SK-N-SH (cell line): ENCODE measurements at regions not wholly inside any gene's neighbourhood (a gene's known extent, or its start where the extent isn't known, plus 50 kb on each side); places are given as distances from the start of the nearest gene placed in this dataset.

Experiments
- CTCF ChIA-PET: fragments of 300-600, 350-600 bp; formaldehyde crosslinking; extraction: SDS; loops from one replicate; lab custom pipeline; 2021; lab: Yijun Ruan, JAX
- POLR2A ChIA-PET: fragments of 350-600 bp; sonication (Branson Sonifier 250); formaldehyde crosslinking; extraction: SDS; loops from one replicate; lab custom pipeline; 2020; ENCODE audit warnings: antibody characterized with exemption, inconsistent platforms; lab: Yijun Ruan, JAX
- DNase-seq: peaks from one replicate; pipeline ENCODE4 v3.0.0; 2012
- H2AFZ ChIP-seq: fragments of 200-600 bp; sonication (generic); 2 replicates; pipeline ENCODE4 v1.8.1; 2016; ENCODE audit warnings: antibody characterized with exemption, mild to moderate bottlenecking, low read depth
- H3F3A ChIP-seq: fragments of 200-600 bp; sonication (generic); replicated peaks from 2 replicates; pipeline ENCODE3; 2016; ENCODE audit warnings: antibody characterized with exemption, mild to moderate bottlenecking; ENCODE audit not compliant: insufficient read depth
- H3K27ac ChIP-seq, 2 experiments: fragments of 200-500 bp in 1 of 2; fragments of 200-600 bp in 1 of 2; sonication (Bioruptor generic) in 1 of 2; sonication (generic), shearing (Covaris generic) in 1 of 2; 2 replicates each; pipeline versions ENCODE4 v1.5.1 to v1.6.1; 2014 to 2016; ENCODE audit warnings: low read depth in 2 of 2, inconsistent platforms in 1 of 2, low read length in 1 of 2, mild to moderate bottlenecking in 1 of 2, mixed read lengths in 1 of 2
- H3K27me3 ChIP-seq: fragments of 200-600 bp; sonication (generic), shearing (Covaris generic); 2 replicates; pipeline ENCODE4 v1.6.1; 2016; ENCODE audit warnings: mixed run types; ENCODE audit not compliant: insufficient read depth
- H3K36me3 ChIP-seq, 2 experiments: fragments of 200-500 bp in 1 of 2; fragments of 200-600 bp in 1 of 2; sonication (Bioruptor generic) in 1 of 2; sonication (generic) in 1 of 2; replicated peaks in 1 of 2; 2 replicates each; pipeline versions ENCODE3 to v1.5.1; 2014 to 2016; ENCODE audit warnings: low read length in 1 of 2, mild to moderate bottlenecking in 1 of 2; ENCODE audit not compliant: insufficient read depth in 2 of 2, control insufficient read depth in 1 of 2
- H3K4me1 ChIP-seq, 2 experiments: fragments of 200-500 bp in 1 of 2; fragments of 200-600 bp in 1 of 2; sonication (Bioruptor generic) in 1 of 2; sonication (generic), shearing (Covaris generic) in 1 of 2; 2 replicates each; pipeline versions ENCODE4 v1.5.1 to v1.6.1; 2014 to 2016; ENCODE audit warnings: low read depth in 1 of 2, low read length in 1 of 2, mixed run types in 1 of 2; ENCODE audit not compliant: insufficient read depth in 2 of 2, control insufficient read depth in 1 of 2
- H3K4me2 ChIP-seq: fragments of 200-600 bp; sonication (generic), shearing (Covaris generic); 2 replicates; pipeline ENCODE4 v1.6.1; 2017; ENCODE audit warnings: mixed run types
- H3K4me3 ChIP-seq, 2 experiments: fragments of 200-500 bp in 1 of 2; fragments of 200-600 bp in 1 of 2; sonication (Bioruptor generic) in 1 of 2; sonication (generic), shearing (Covaris generic) in 1 of 2; 2 replicates each; pipeline versions ENCODE4 v1.5.1 to v1.8.1; 2014 to 2016; ENCODE audit warnings: low read depth in 2 of 2, inconsistent platforms in 1 of 2, low read length in 1 of 2, mild to moderate bottlenecking in 1 of 2, mixed read lengths in 1 of 2, moderate library complexity in 1 of 2
- H3K79me2 ChIP-seq: fragments of 200-600 bp; sonication (generic); 2 replicates; pipeline ENCODE4 v1.8.1; 2017; ENCODE audit warnings: mild to moderate bottlenecking; ENCODE audit not compliant: insufficient read depth
- H3K9ac ChIP-seq: fragments of 200-600 bp; sonication (generic); 2 replicates; pipeline ENCODE4 v1.6.1; 2017; ENCODE audit warnings: mixed run types
- H3K9me2 ChIP-seq: fragments of 200-600 bp; sonication (generic); 2 replicates; pipeline ENCODE4 v1.6.1; 2017; ENCODE audit warnings: mixed run types
- H3K9me3 ChIP-seq: fragments of 200-600 bp; sonication (generic); 2 replicates; pipeline ENCODE4 v1.6.1; 2017; ENCODE audit warnings: mixed run types, mild to moderate bottlenecking, moderate library complexity
- H4K20me1 ChIP-seq: fragments of 200-600 bp; sonication (generic); 2 replicates; pipeline ENCODE4 v1.6.1; 2017; ENCODE audit warnings: mild to moderate bottlenecking, mixed run types; ENCODE audit not compliant: insufficient read depth
- CTCF ChIP-seq: fragments of 200-600 bp; sonication (generic); IDR thresholded peaks from 2 replicates; pipeline ENCODE4 v1.6.1; 2017; ENCODE audit warnings: antibody characterized with exemption, mild to moderate bottlenecking, moderate library complexity
- ELF1 ChIP-seq: IDR thresholded peaks from 2 replicates; pipeline ENCODE4 v1.4.0; 2012
- EZH2phosphoT487 ChIP-seq: fragments of 200-600 bp; sonication (generic); IDR thresholded peaks from 2 replicates; pipeline ENCODE4 v1.6.1; 2017; ENCODE audit warnings: low read depth, mixed run types, mild to moderate bottlenecking, antibody characterized with exemption, moderate library complexity, borderline replicate concordance
- FOSL2 ChIP-seq: IDR thresholded peaks from 2 replicates; pipeline ENCODE4 v1.4.0; 2012; ENCODE audit warnings: low read depth, mild to moderate bottlenecking, moderate library complexity, borderline replicate concordance
- FOXJ3 ChIP-seq: sonication (generic); formaldehyde crosslinking; IDR thresholded peaks from 2 replicates; pipeline ENCODE4 v1.5.1; 2020; ENCODE audit warnings: mild to moderate bottlenecking, missing genetic modification reagents
- GABPA ChIP-seq: IDR thresholded peaks from 2 replicates; pipeline ENCODE4 v1.4.0; 2012; ENCODE audit warnings: low read depth, mild to moderate bottlenecking
- IRF3 ChIP-seq: fragments of 150-350 bp; IDR thresholded peaks from 2 replicates; pipeline ENCODE4 v1.6.1; 2016; ENCODE audit warnings: mild to moderate bottlenecking, low read depth, low read length
- JUND ChIP-seq: IDR thresholded peaks from 2 replicates; pipeline ENCODE4 v1.4.0; 2012
- MXI1 ChIP-seq: IDR thresholded peaks from 2 replicates; pipeline ENCODE4 v1.6.1; 2012; ENCODE audit warnings: mild to moderate bottlenecking, low read depth, low read length, improper control_type of control experiment
- NRF1 ChIP-seq: IDR thresholded peaks from 2 replicates; pipeline ENCODE4 v1.6.1; 2012; ENCODE audit warnings: low read depth, mild to moderate bottlenecking, low read length
- POLR2AphosphoS5 ChIP-seq: IDR thresholded peaks from 2 replicates; pipeline ENCODE4 v1.6.1; 2012; ENCODE audit warnings: low read depth, low read length
- RAD21 ChIP-seq: IDR thresholded peaks from 2 replicates; pipeline ENCODE4 v1.6.1; 2012; ENCODE audit warnings: mild to moderate bottlenecking, low read length
- REST ChIP-seq: IDR thresholded peaks from 2 replicates; pipeline ENCODE4 v1.6.1; 2012; ENCODE audit warnings: mild to moderate bottlenecking, low read depth, low read length, moderate library complexity
- RFX5 ChIP-seq: IDR thresholded peaks from 2 replicates; pipeline ENCODE4 v1.6.1; 2012; ENCODE audit warnings: mild to moderate bottlenecking, improper control_type of control experiment, low read length
- SIN3A ChIP-seq: IDR thresholded peaks from 2 replicates; pipeline ENCODE4 v1.6.1; 2012; ENCODE audit warnings: low read depth, mild to moderate bottlenecking, low read length, moderate library complexity, borderline replicate concordance
- SMC3 ChIP-seq: IDR thresholded peaks from 2 replicates; pipeline ENCODE4 v1.6.1; 2012; ENCODE audit warnings: low read depth, low read length, improper control_type of control experiment
- TCF12 ChIP-seq: IDR thresholded peaks from 2 replicates; pipeline ENCODE4 v1.4.0; 2012
- TEAD4 ChIP-seq: IDR thresholded peaks from 2 replicates; pipeline ENCODE4 v1.4.0; 2012; ENCODE audit warnings: mild to moderate bottlenecking, borderline replicate concordance; ENCODE audit not compliant: insufficient read depth
- USF1 ChIP-seq: IDR thresholded peaks from 2 replicates; pipeline ENCODE4 v1.4.0; 2012; ENCODE audit warnings: low read depth, borderline replicate concordance
- YY1 ChIP-seq: IDR thresholded peaks from 2 replicates; pipeline ENCODE4 v1.4.0; 2012; ENCODE audit warnings: low read depth, mild to moderate bottlenecking
- WGBS: methylation state at CpG from one replicate; pipeline ENCODE4 v1.1.6; 2017; ENCODE audit warnings: low lambda C conversion rate; 5-methylcytosine and 5-hydroxymethylcytosine counted together

GRCh38 chr6:140175486-140175885 lies 801.0 kb upstream of the CITED2 start:
- no peak overlapping the region for H2AFZ ChIP-seq
- H3F3A ChIP-seq, result peaks cover 15% of the 10 kb centered on the region
- H3K4me3 ChIP-seq, result no peak overlapping the region
- ChIA-PET CTCF (no interaction called here), POLR2A (no interaction called here)
- peaks cover 0 to 6% of the 10 kb centered on the region in 2 experiments; a peak in 1 of 4 replicates for H3K4me1 ChIP-seq
- no peak overlapping the region for H3K9ac ChIP-seq
- no peaks in the 10 kb centered on the region for H3K27me3 ChIP-seq
- WGBS, result 90% methylated on average over 1 of the region's 1 CpG
- no peak for DNase-seq
- H3K79me2 ChIP-seq, result no peaks in the 10 kb centered on the region
- H3K4me2 ChIP-seq, result no peak overlapping the region
- H3K36me3 ChIP-seq, result no peaks in the 10 kb centered on the region
- H3K27ac ChIP-seq, result no peak overlapping the region
- H4K20me1 ChIP-seq, result no peaks in the 10 kb centered on the region
- H3K9me2 ChIP-seq, result no peaks in the 10 kb centered on the region
- no peaks in the 10 kb centered on the region for H3K9me3 ChIP-seq
- TF ChIP-seq USF1 (no peak), NRF1 (no peak), EZH2phosphoT487 (no peak), MXI1 (no peak), RFX5 (no peak), POLR2AphosphoS5 (no peak), SIN3A (no peak), RAD21 (no peak), YY1 (no peak), GABPA (no peak), TEAD4 (no peak), IRF3 (no peak), JUND (no peak), ELF1 (no peak), FOSL2 (no peak), FOXJ3 (no peak), CTCF (no peak), SMC3 (no peak), TCF12 (no peak), REST (no peak)
